ENCODE measurements at regions not wholly inside any gene's neighbourhood (a gene's known extent, or its start where the extent isn't known, plus 50 kb on each side); places are given as distances from the start of the nearest gene placed in this dataset.
A peak's percentile ranks its signal among the peaks of the same experiment; 100 is the strongest.

GRCh38 chr5:61828856-61829255 is 477.1 kb upstream of the KIF2A start (continued):
- no peak for TF ChIP-seq SREBF2 (IDR thresholded peaks at IDR 0.05)
- TF ChIP-seq CHD2 (IDR thresholded peaks at IDR 0.05; ENCODE audit: low read length, partially characterized antibody) = no peak
- TF ChIP-seq GATA3 (IDR thresholded peaks at IDR 0.05; ENCODE audit: borderline replicate concordance) = no peak
- no peak for TF ChIP-seq RARB (CRISPR knock-in tag; IDR thresholded peaks at IDR 0.05)
- no peak for TF ChIP-seq JUNB (IDR thresholded peaks at IDR 0.05)
- no peak for TF ChIP-seq PHF8 (IDR thresholded peaks at IDR 0.05; ENCODE audit: borderline replicate concordance, low read depth)
- no peak for TF ChIP-seq EHF (CRISPR knock-in tag; IDR thresholded peaks at IDR 0.05)
- TF ChIP-seq CHD4 (IDR thresholded peaks at IDR 0.05; ENCODE audit: borderline replicate concordance) = no peak

DNA sequence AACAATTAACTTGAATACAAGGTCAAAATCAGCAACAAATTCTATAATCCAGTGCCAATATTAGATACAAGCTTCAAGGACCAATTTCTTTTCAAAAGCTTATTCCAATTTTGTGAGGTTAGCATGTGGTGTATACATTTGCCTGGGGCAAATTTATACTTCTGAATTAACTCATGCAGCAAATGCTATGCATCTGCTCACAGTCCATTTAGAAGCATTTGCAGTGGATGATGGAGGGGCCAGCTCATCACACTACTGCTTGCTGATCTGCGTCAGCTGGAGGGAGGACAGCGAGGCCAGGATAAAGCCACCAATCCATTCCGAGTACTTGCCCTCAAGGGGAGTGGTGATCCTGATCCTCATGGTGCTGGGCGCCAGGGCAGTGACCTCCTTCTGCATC is 474.3 kb upstream of the KIF2A start:
- H3K9me3 ChIP-seq = no peaks in the 10 kb centered on the region
- H3K4me1 ChIP-seq = no peaks in the 10 kb centered on the region
- 84% methylated on average over 4 of the region's 4 CpGs for WGBS (ENCODE audit: missing lambda C conversion rate)
- ChIA-PET POLR2A (no interaction called here), CTCF (no interaction called here)
- H3K4me2 ChIP-seq = no peak overlapping the region
- TF ChIP-seq POLR2AphosphoS2 (conservative IDR thresholded peaks at IDR 0.05; ENCODE audit: low read length) (no peak), CEBPB (IDR thresholded peaks at IDR 0.05) (no peak), CBX8 (IDR thresholded peaks at IDR 0.05) (no peak), RCOR1 (IDR thresholded peaks at IDR 0.05; ENCODE audit: low read depth, low read length) (no peak), CHD2 (IDR thresholded peaks at IDR 0.05; ENCODE audit: low read length, partially characterized antibody) (no peak), HDAC2 (IDR thresholded peaks at IDR 0.05) (no peak), MAZ (IDR thresholded peaks at IDR 0.05; ENCODE audit: borderline replicate concordance, low read depth, low read length) (no peak), CBX2 (IDR thresholded peaks at IDR 0.05; ENCODE audit: borderline replicate concordance, low read depth) (no peak), RNF2 (IDR thresholded peaks at IDR 0.05; ENCODE audit: borderline replicate concordance, low read depth) (no peak)
- TF ChIP-seq, protein P1, sequence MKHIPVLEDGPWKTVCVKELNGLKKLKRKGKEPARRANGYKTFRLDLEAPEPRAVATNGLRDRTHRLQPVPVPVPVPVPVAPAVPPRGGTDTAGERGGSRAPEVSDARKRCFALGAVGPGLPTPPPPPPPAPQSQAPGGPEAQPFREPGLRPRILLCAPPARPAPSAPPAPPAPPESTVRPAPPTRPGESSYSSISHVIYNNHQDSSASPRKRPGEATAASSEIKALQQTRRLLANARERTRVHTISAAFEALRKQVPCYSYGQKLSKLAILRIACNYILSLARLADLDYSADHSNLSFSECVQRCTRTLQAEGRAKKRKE (CRISPR knock-in tag; IDR thresholded peaks at IDR 0.05; ENCODE audit: low read depth) = no peak
- DNase-seq (ENCODE audit: low read depth in 1 of 2, low spot score in 1 of 2) (no peak), ATAC-seq (no peak), FAIRE-seq (no peak)
- no peak overlapping the region for H3K27ac ChIP-seq
- H3K4me3 ChIP-seq = no peak overlapping the region

GRCh38 chr5:61837788-61838187 is 468.2 kb upstream of the KIF2A start:
- FAIRE-seq = no peak
- ChIA-PET CTCF (interaction anchor here (0.8 kb wide), 1 partner anchor 20 kb away, joined by 3 read pairs; no protein-coding TSS in a partner anchor), POLR2A (no interaction called here)
- Histone ChIP-seq H3K4me3 (no peak overlapping the region), H3K9me3 (no peaks in the 10 kb centered on the region), H3K4me2 (no peak overlapping the region), H3K27ac (no peak overlapping the region), H3K4me1 (no peaks in the 10 kb centered on the region)
- ATAC-seq = no peak
- no peak for DNase-seq (ENCODE audit: low read depth in 1 of 2, low spot score in 1 of 2)
- TF ChIP-seq FOSL2 (IDR thresholded peaks at IDR 0.05) (no peak), FOSL2 (CRISPR knock-in tag; IDR thresholded peaks at IDR 0.05) (peak; percentile 64), REST (IDR thresholded peaks at IDR 0.05) (no peak)

DNA sequence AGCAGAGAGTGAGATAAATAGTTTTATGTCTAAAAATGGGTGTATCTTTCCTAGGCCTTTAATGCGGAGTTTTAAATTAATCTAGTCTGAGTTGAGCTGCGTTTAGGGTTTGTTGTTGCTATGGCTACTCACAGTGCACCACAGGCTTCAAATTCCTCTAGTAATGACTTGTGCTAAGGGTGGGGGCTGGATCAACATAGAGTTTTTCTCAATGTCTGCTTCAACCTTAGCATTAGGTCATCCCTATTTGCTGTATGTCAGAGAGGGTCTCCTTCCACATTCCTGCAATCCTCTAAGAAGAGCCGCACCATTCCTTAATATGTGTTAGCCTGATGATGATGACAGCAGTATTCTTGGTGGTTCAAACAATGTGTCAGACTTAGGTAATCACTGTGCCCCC is 465.6 kb upstream of the KIF2A start:
- DNase-seq (ENCODE audit: low read depth in 1 of 2, low spot score in 1 of 2) (peak in 1 of 2 experiments; percentile 11), ATAC-seq (peak; percentile 24 to 34; a peak in 1 of 6 replicates), FAIRE-seq (no peak)
- no peaks in the 10 kb centered on the region for H3K4me1 ChIP-seq
- H3K4me2 ChIP-seq = no peak overlapping the region
- no peak for TF ChIP-seq FOSL2 (IDR thresholded peaks at IDR 0.05)
- no peak for TF ChIP-seq FOSL2 (CRISPR knock-in tag; IDR thresholded peaks at IDR 0.05)
- no peak for TF ChIP-seq BHLHE40 (IDR thresholded peaks at IDR 0.05; ENCODE audit: low read depth, low read length)
- H3K9me3 ChIP-seq = no peaks in the 10 kb centered on the region
- ChIA-PET POLR2A (no interaction called here), CTCF (interaction anchor here (0.7 kb wide), 1 partner anchor 1543 kb away, joined by 3 read pairs; no protein-coding TSS in a partner anchor)
- WGBS (ENCODE audit: missing lambda C conversion rate) = 33% methylated on average over 3 of the region's 3 CpGs
- H3K4me3 ChIP-seq = no peak overlapping the region
- H3K27ac ChIP-seq = no peak overlapping the region
